Keratinocyte (primary cell): ENCODE measurements at regions not wholly inside any gene's neighbourhood (a gene's known extent, or its start where the extent isn't known, plus 50 kb on each side); places are given as distances from the start of the nearest gene placed in this dataset.
"Not testable (repeated sequence)": the region's sequence is repeated elsewhere in the genome, so short reads cannot be mapped to it uniquely, and the experiment has no call there.

Source experiments
- DNase-seq: peaks from one replicate; pipeline ENCODE4 v3.0.0-alpha.2; 2011; ENCODE audit warnings: low read depth, missing footprints, low spot score
- FAIRE-seq: peaks from 2 replicates; lab custom pipeline; 2011; peaks lifted over from hg19 to GRCh38; lab: Jason Lieb, UNC
- H2AFZ ChIP-seq: 2 replicates; pipeline ENCODE4 v1.6.0; 2012; ENCODE audit warnings: low read length, control low read depth, inconsistent platforms; ENCODE audit not compliant: control insufficient read depth
- H3K27ac ChIP-seq: 2 replicates; pipeline ENCODE4 v1.5.1; 2011; ENCODE audit warnings: low read length; ENCODE audit not compliant: control insufficient read depth, insufficient read depth
- H3K27me3 ChIP-seq: 3 replicates; pipeline ENCODE4 v1.6.0; 2011; ENCODE audit warnings: low read length; ENCODE audit not compliant: control insufficient read depth, insufficient read depth; ENCODE audit errors: extremely low read depth
- H3K36me3 ChIP-seq, 2 experiments: 2 replicates in 1 of 2; 3 replicates in 1 of 2; pipeline ENCODE4 v1.5.1; 2011; ENCODE audit warnings: low read length in 2 of 2, mild to moderate bottlenecking in 1 of 2; ENCODE audit not compliant: control insufficient read depth in 2 of 2, insufficient read depth in 2 of 2; ENCODE audit errors: extremely low read depth in 1 of 2
- H3K4me1 ChIP-seq: 3 replicates; pipeline ENCODE4 v1.5.1; 2011; ENCODE audit warnings: low read length; ENCODE audit not compliant: control insufficient read depth, insufficient read depth; ENCODE audit errors: extremely low read depth
- H3K4me2 ChIP-seq: 3 replicates; pipeline ENCODE4 v1.6.0; 2011; ENCODE audit warnings: low read depth, low read length; ENCODE audit not compliant: control insufficient read depth, insufficient read depth; ENCODE audit errors: extremely low read depth
- H3K4me3 ChIP-seq, 3 experiments: fragments of 200-600 bp in 1 of 3; sonication (generic) in 1 of 3; 2 replicates in 2 of 3; 3 replicates in 1 of 3; pipeline ENCODE4 v1.5.1; 2011 to 2016; ENCODE audit warnings: low read length in 3 of 3, mild to moderate bottlenecking in 3 of 3, control low read depth in 2 of 3, inconsistent platforms in 1 of 3, low read depth in 1 of 3, mixed read lengths in 1 of 3, mixed run types in 1 of 3, moderate library complexity in 1 of 3; ENCODE audit not compliant: control insufficient read depth in 2 of 3, insufficient read depth in 2 of 3; ENCODE audit errors: extremely low read depth in 1 of 3
- H3K79me2 ChIP-seq: 2 replicates; pipeline ENCODE4 v1.6.0; 2012; ENCODE audit warnings: low read length; ENCODE audit not compliant: control insufficient read depth, insufficient read depth
- H3K9ac ChIP-seq: 3 replicates; pipeline ENCODE4 v1.6.0; 2011; ENCODE audit warnings: low read length; ENCODE audit not compliant: control insufficient read depth, insufficient read depth; ENCODE audit errors: extremely low read depth
- H3K9me1 ChIP-seq: 3 replicates; pipeline ENCODE4 v1.6.0; 2011; ENCODE audit warnings: low read length; ENCODE audit not compliant: control insufficient read depth, insufficient read depth; ENCODE audit errors: extremely low read depth
- H3K9me3 ChIP-seq: 2 replicates; pipeline ENCODE4 v1.5.1; 2012; ENCODE audit warnings: low read depth, low read length; ENCODE audit not compliant: control insufficient read depth
- H4K20me1 ChIP-seq: 3 replicates; pipeline ENCODE4 v1.6.0; 2011; ENCODE audit warnings: low read length; ENCODE audit not compliant: control insufficient read depth, insufficient read depth; ENCODE audit errors: extremely low read depth
- EZH2 ChIP-seq: IDR thresholded peaks from one replicate; pipeline ENCODE4 v1.6.1; 2012; ENCODE audit warnings: inconsistent platforms, mild to moderate bottlenecking, low read length, moderate library complexity
- dilution Hi-C: fragments of 300-500 bp; cut with MboI; formaldehyde crosslinking; loops from one replicate; pipeline ENCODE4 v1.7.0; 2020; ENCODE audit warnings: low sequenced_read_pairs; ENCODE audit not compliant: extremely low pct_ligation_motif_present
- TF ChIP-seq, protein P1 (sequence below), 3 experiments: IDR thresholded peaks in 1 of 3; conservative IDR thresholded peaks in 1 of 3; optimal IDR thresholded peaks in 1 of 3; 2 replicates in 2 of 3; 3 replicates in 1 of 3; pipeline versions ENCODE3 to v1.5.1; 2011; ENCODE audit warnings: low read length in 3 of 3, mild to moderate bottlenecking in 3 of 3, moderate library complexity in 2 of 3, control low read depth in 1 of 3, inconsistent platforms in 1 of 3; ENCODE audit not compliant: insufficient read depth in 2 of 3; ENCODE audit errors: extremely low read depth in 1 of 3

DNA sequence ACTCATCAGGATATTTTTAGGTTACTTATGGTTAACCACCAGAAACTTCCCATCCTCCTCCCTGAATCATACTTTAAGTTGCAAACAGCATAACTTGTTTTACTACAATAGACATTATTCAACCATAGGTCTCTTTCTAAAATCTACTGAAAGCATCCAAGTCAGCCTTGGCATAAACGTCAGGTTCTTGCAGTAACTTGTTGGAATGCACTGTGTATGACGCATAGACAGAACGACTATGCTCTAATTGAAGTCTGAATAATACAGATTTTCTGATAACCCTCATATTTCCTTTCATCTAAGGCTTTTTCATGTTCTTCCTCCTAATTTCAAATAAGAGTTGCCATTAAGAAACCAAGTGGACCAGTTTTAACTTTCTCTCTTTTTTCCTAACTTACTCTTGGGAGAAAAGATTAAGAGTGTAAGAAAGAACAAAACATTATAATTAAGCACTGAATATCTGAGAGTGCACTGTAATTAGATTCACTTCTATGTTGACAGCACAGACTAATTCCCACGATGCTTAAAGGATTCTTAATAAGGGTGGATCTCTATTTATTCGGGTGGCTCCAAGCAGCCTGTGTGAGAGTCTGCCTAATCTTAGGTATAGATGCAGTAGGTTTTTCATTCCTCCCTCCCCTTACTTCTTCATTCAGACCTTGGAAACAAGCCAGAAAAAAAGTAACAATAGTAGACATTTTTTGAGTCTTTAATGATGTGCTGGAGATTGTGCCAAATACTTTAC lies 1100.1 kb downstream of the EPHA3 start:
- peak; percentile 99 for FAIRE-seq

DNA sequence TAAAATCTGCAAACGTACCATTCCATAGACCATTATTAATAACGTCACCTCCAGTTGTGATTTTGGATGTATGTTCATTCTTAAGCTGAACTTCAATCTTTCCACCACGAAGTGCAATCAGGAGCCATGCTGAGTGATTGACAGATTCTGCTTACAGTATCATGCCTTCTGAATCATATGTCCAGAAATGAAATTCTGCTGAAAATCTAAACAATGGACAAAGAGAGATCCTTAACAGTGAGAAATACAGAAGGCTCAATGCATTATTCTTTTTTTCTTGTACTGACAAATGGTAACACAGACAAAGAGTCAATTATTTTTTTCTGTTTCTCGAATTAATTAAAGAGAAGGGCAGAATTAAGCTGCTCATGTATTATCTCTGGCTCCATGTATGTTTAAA lies 1114.5 kb downstream of the EPHA3 start:
- no peak for DNase-seq
- TF ChIP-seq EZH2 = no peak
- TF ChIP-seq, protein P1, sequence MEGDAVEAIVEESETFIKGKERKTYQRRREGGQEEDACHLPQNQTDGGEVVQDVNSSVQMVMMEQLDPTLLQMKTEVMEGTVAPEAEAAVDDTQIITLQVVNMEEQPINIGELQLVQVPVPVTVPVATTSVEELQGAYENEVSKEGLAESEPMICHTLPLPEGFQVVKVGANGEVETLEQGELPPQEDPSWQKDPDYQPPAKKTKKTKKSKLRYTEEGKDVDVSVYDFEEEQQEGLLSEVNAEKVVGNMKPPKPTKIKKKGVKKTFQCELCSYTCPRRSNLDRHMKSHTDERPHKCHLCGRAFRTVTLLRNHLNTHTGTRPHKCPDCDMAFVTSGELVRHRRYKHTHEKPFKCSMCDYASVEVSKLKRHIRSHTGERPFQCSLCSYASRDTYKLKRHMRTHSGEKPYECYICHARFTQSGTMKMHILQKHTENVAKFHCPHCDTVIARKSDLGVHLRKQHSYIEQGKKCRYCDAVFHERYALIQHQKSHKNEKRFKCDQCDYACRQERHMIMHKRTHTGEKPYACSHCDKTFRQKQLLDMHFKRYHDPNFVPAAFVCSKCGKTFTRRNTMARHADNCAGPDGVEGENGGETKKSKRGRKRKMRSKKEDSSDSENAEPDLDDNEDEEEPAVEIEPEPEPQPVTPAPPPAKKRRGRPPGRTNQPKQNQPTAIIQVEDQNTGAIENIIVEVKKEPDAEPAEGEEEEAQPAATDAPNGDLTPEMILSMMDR (optimal IDR thresholded peaks at IDR 0.05 in 1 of 3, IDR thresholded peaks at IDR 0.05 in 1 of 3, conservative IDR thresholded peaks at IDR 0.05 in 1 of 3; ENCODE audit: extremely low read depth in 1 of 3, insufficient read depth in 2 of 3, low read length in 3 of 3) = no peak
- no peak for FAIRE-seq
- no peaks in the 10 kb centered on the region for H3K4me1 ChIP-seq
- no peak overlapping the region for H3K9ac ChIP-seq
- no peak overlapping the region for H3K4me3 ChIP-seq
- no peaks in the 10 kb centered on the region for H4K20me1 ChIP-seq
- H3K9me1 ChIP-seq = no peaks in the 10 kb centered on the region
- dilution Hi-C loops = no loop called here
- H3K79me2 ChIP-seq = no peaks in the 10 kb centered on the region
- no peaks in the 10 kb centered on the region for H3K36me3 ChIP-seq
- no peak overlapping the region for H2AFZ ChIP-seq
- H3K4me2 ChIP-seq = no peak overlapping the region
- H3K27ac ChIP-seq = no peak overlapping the region
- no peaks in the 10 kb centered on the region for H3K9me3 ChIP-seq
- no peaks in the 10 kb centered on the region for H3K27me3 ChIP-seq

More for the DNA sequence above, 1100.1 kb downstream of the EPHA3 start:
- H3K27ac ChIP-seq, H3K9ac ChIP-seq, H2AFZ ChIP-seq, H4K20me1 ChIP-seq, H3K79me2 ChIP-seq, H3K27me3 ChIP-seq, H3K4me3 ChIP-seq, dilution Hi-C loops, H3K9me3 ChIP-seq, H3K36me3 ChIP-seq, H3K4me1 ChIP-seq, H3K9me1 ChIP-seq: not testable (repeated sequence)
- peak overlapping the region; percentile 17 for H3K4me2 ChIP-seq
- DNase-seq = peak; percentile 19

GRCh38 chr3:90241481-90241880 lies 1134.1 kb downstream of the EPHA3 start:
- no peaks in the 10 kb centered on the region for H3K9me1 ChIP-seq
- dilution Hi-C loops = no loop called here
- H2AFZ ChIP-seq = no peak overlapping the region
- no peaks in the 10 kb centered on the region for H3K79me2 ChIP-seq
- no peak overlapping the region for H3K9ac ChIP-seq
- no peaks in the 10 kb centered on the region for H3K36me3 ChIP-seq
- DNase-seq (no peak), FAIRE-seq (no peak)
- no peak for TF ChIP-seq EZH2
- TF ChIP-seq, protein P1 (optimal IDR thresholded peaks at IDR 0.05 in 1 of 3, IDR thresholded peaks at IDR 0.05 in 1 of 3, conservative IDR thresholded peaks at IDR 0.05 in 1 of 3; ENCODE audit: extremely low read depth in 1 of 3, insufficient read depth in 2 of 3, low read length in 3 of 3) = no peak
- no peaks in the 10 kb centered on the region for H3K4me1 ChIP-seq
- no peaks in the 10 kb centered on the region for H4K20me1 ChIP-seq
- H3K27ac ChIP-seq = no peak overlapping the region
- no peaks in the 10 kb centered on the region for H3K27me3 ChIP-seq
- no peak overlapping the region for H3K4me3 ChIP-seq
- H3K9me3 ChIP-seq = no peaks in the 10 kb centered on the region
- no peak overlapping the region for H3K4me2 ChIP-seq
